Mucosa of descending colon (tissue), 3 donors: ENCODE measurements at regions not wholly inside any gene's neighbourhood (a gene's known extent, or its start where the extent isn't known, plus 50 kb on each side); places are given as distances from the start of the nearest gene placed in this dataset.
A peak's percentile ranks its signal among the peaks of the same experiment; 100 is the strongest.

Source experiments
- ATAC-seq: fragments of 200-7000 bp; cut with Tn5 transposase; one replicate; pipeline ENCODE4 v1.9.1; 2020; ENCODE audit warnings: mild to moderate bottlenecking, moderate library complexity
- DNase-seq, 3 donors: peaks; one replicate each; pipeline ENCODE4 v3.0.0-alpha.2; 2020
- H3K36me3 ChIP-seq: fragments of 200-600 bp; one replicate; pipeline ENCODE4 v1.8.0; 2021; ENCODE audit warnings: low read depth, mild to moderate bottlenecking
- H3K4me1 ChIP-seq: fragments of 200-600 bp; one replicate; pipeline ENCODE4 v1.8.0; 2021; ENCODE audit warnings: low read depth, mild to moderate bottlenecking
- H3K4me3 ChIP-seq: fragments of 200-600 bp; one replicate; pipeline ENCODE4 v1.8.0; 2021; ENCODE audit warnings: mild to moderate bottlenecking
- H3K9me3 ChIP-seq: fragments of 200-600 bp; one replicate; pipeline ENCODE4 v1.8.0; 2021; ENCODE audit warnings: mild to moderate bottlenecking
- intact Hi-C, 2 donors: fragments of 100-400 bp; cut with DNase I in 1 of 2; cut with micrococcal nuclease in 1 of 2; formaldehyde crosslinking; loops; one replicate each; pipeline versions ENCODE4 v1.11.0 to v1.11.1; 2022; cut with DNase I, micrococcal nuclease
- TF ChIP-seq, protein P1 (sequence below): fragments of 200-600 bp; IDR thresholded peaks from one replicate; pipeline ENCODE4 v1.8.0; 2022; ENCODE audit warnings: antibody characterized with exemption, mild to moderate bottlenecking
- donor health status: DM: no; HTN: no; CAD: no; lungs with moderate emphysema.
- donor health status: DM: no; HTN: no; CAD: no.
- donor health status: DM: no; HTN: yes; CAD: no.

DNA sequence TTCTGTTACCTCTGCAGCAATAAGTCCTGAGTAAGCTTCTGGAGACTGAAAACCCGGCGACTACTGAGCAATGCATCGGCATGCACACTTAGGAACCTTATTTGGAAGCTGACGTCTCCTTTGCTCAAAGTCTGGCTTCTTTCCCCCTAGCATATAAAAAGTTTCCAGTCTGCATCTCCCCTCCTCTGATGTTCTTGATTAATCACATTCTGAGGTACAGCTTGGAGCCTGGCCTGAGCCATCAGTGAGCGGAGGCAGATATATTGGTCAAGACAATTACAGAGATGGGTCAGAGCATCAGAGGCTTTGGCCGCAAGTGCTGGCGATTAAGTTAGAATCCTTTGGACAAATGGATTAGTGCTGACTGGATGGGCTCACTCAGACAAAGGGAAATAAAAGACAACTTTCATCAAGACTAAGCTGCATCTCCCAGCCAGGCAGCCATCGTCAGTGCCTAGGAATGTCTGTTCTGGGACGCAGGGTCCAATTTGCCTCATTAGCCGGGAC, 140.7 kb downstream of the MTX3 start:
- Histone ChIP-seq H3K4me3 (no peak overlapping the region), H3K36me3 (no peaks in the 10 kb centered on the region), H3K9me3 (no peaks in the 10 kb centered on the region), H3K4me1 (no peaks in the 10 kb centered on the region)
- peak; percentile 15 for ATAC-seq
- DNase-seq: no peak
- TF ChIP-seq, protein P1, sequence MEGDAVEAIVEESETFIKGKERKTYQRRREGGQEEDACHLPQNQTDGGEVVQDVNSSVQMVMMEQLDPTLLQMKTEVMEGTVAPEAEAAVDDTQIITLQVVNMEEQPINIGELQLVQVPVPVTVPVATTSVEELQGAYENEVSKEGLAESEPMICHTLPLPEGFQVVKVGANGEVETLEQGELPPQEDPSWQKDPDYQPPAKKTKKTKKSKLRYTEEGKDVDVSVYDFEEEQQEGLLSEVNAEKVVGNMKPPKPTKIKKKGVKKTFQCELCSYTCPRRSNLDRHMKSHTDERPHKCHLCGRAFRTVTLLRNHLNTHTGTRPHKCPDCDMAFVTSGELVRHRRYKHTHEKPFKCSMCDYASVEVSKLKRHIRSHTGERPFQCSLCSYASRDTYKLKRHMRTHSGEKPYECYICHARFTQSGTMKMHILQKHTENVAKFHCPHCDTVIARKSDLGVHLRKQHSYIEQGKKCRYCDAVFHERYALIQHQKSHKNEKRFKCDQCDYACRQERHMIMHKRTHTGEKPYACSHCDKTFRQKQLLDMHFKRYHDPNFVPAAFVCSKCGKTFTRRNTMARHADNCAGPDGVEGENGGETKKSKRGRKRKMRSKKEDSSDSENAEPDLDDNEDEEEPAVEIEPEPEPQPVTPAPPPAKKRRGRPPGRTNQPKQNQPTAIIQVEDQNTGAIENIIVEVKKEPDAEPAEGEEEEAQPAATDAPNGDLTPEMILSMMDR: no peak
- intact Hi-C loops: no loop called here

DNA sequence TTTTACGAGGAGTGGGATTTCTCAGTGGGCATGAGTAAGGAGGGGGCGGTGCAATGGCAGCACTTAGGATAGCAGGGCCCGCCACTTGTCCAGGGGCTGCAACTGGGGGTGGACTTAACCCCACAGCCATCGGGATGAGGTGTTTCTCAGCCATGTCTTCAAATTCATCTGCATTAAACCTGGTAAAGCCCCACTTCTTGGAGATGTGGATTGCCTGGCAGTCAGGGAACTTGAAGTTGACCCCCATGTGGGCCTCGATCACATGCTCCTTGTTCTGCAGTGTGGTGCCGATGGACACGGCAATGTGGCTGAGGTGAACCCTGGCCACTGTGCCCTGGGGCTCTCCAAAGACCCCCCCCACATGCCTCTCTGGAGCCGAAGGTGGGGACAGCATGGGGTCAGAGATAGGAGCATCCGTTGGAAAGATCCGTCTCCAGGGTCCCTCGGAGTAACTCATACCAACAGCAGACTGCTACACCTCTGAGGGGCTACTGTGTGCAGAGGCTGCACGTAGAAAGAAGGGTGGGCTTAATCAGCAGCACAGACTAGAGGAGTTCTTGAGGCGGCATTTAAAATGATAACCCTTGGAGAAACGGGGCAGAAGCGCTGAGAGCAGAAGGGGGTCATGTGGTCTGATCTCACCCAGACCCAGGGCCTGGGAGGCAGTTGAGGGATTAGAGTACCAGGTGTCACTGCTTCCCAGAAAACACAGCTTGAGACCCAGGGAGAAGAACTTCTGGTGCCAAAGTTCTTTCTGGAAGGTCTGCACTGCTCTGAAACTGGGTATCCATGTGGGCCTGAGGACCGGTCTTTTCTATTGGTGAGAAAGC, 141.4 kb downstream of the MTX3 start:
- Histone ChIP-seq H3K36me3 (no peaks in the 10 kb centered on the region), H3K4me1 (no peaks in the 10 kb centered on the region), H3K4me3 (no peak overlapping the region), H3K9me3 (no peaks in the 10 kb centered on the region)
- intact Hi-C loops: no loop called here
- TF ChIP-seq, protein P1: no peak
- DNase-seq (no peak), ATAC-seq (no peak)
